Stimulated activated CD4-positive, alpha-beta T cell treated with anti-CD3 and anti-CD28 coated beads, Interleukin-1b, Interleukin-23, amount 100 ng/mL, for 24 hours (primary cell): ENCODE measurements at regions not wholly inside any gene's neighbourhood (a gene's known extent, or its start where the extent isn't known, plus 50 kb on each side); places are given as distances from the start of the nearest gene placed in this dataset.

Experiments used
- DNase-seq, 4 experiments: peaks; one replicate each; pipeline ENCODE4 v3.0.0-alpha.2; 2020; ENCODE audit warnings: low read depth in 4 of 4, low spot score in 1 of 4

- DNase-seq, result no peak
Observed at GRCh38 chr1:5479876-5480646, 512.2 kb downstream of the NPHP4 start.

- DNase-seq, result no peak
Observed at GRCh38 chr1:5478961-5479360, 513.3 kb downstream of the NPHP4 start.

GRCh38 chr1:5478156-5478695, 514.0 kb downstream of the NPHP4 start:
- no peak for DNase-seq

- DNase-seq, result no peak
Observed at GRCh38 chr1:5477716-5478115, 514.5 kb downstream of the NPHP4 start.

GRCh38 chr1:5475572-5475971, 516.7 kb downstream of the NPHP4 start:
- no peak for DNase-seq

- DNase-seq, result no peak
Observed at GRCh38 chr1:5473268-5473667, 519.0 kb downstream of the NPHP4 start.

- no peak for DNase-seq
Observed at GRCh38 chr1:5466487-5466886, 525.7 kb downstream of the NPHP4 start.

- DNase-seq, result no peak
Observed at GRCh38 chr1:5465281-5465711, 526.9 kb downstream of the NPHP4 start.

- no peak for DNase-seq
Observed at GRCh38 chr1:5464366-5464765, 527.9 kb downstream of the NPHP4 start.

- no peak for DNase-seq
Observed at GRCh38 chr1:5460974-5461373, 531.3 kb downstream of the NPHP4 start.

- no peak for DNase-seq
Observed at GRCh38 chr1:5459839-5460610, 532.2 kb downstream of the NPHP4 start.

- DNase-seq, result no peak
Observed at GRCh38 chr1:5458248-5458647, 534.0 kb downstream of the NPHP4 start.

GRCh38 chr1:5456090-5456811, 536.0 kb downstream of the NPHP4 start:
- DNase-seq, result no peak

- DNase-seq, result no peak
Observed at GRCh38 chr1:5455651-5456050, 536.6 kb downstream of the NPHP4 start.

- DNase-seq, result no peak
Observed at GRCh38 chr1:5455056-5455455, 537.2 kb downstream of the NPHP4 start.

GRCh38 chr1:5453347-5453746, 538.9 kb downstream of the NPHP4 start:
- DNase-seq, result no peak

GRCh38 chr1:5451671-5452070, 540.6 kb downstream of the NPHP4 start:
- DNase-seq, result no peak

GRCh38 chr1:5448486-5448885, 543.7 kb downstream of the NPHP4 start:
- DNase-seq, result no peak

GRCh38 chr1:5447503-5447960, 544.7 kb downstream of the NPHP4 start:
- DNase-seq, result no peak

- DNase-seq, result no peak
Observed at GRCh38 chr1:5444396-5444795, 547.8 kb downstream of the NPHP4 start.

- no peak for DNase-seq
Observed at GRCh38 chr1:5436808-5437207, 555.4 kb downstream of the NPHP4 start.
